ENCODE measurements at regions not wholly inside any gene's neighbourhood (a gene's known extent, or its start where the extent isn't known, plus 50 kb on each side); places are given as distances from the start of the nearest gene placed in this dataset.

- no peak for ATAC-seq
- Histone ChIP-seq H3K4me1 (no peaks in the 10 kb centered on the region), H3K4me3 (no peak overlapping the region), H3K36me3 (no peaks in the 10 kb centered on the region), H3K27ac (no peak overlapping the region), H3K27me3 (no peaks in the 10 kb centered on the region), H3K9me3 (no peaks in the 10 kb centered on the region)
- intact Hi-C loops (cut with DNase I): no loop called here
- no peak for DNase-seq
- no peak for TF ChIP-seq CTCF (IDR thresholded peaks at IDR 0.05)
Measured at GRCh38 chr7:31416381-31416870, 75.9 kb upstream of the NEUROD6 start.

- intact Hi-C loops (cut with DNase I): no loop called here
- no peak for DNase-seq
- TF ChIP-seq CTCF (IDR thresholded peaks at IDR 0.05): no peak
- no peak for ATAC-seq
- Histone ChIP-seq H3K27me3 (no peaks in the 10 kb centered on the region), H3K36me3 (no peaks in the 10 kb centered on the region), H3K27ac (no peak overlapping the region), H3K9me3 (no peaks in the 10 kb centered on the region), H3K4me1 (no peaks in the 10 kb centered on the region), H3K4me3 (no peak overlapping the region)
Measured at GRCh38 chr7:31418928-31419327, 78.4 kb upstream of the NEUROD6 start.

GRCh38 chr7:31419505-31420055, 79.1 kb upstream of the NEUROD6 start:
- no peak overlapping the region for H3K4me3 ChIP-seq
- intact Hi-C loops (cut with DNase I): no loop called here
- H3K27me3 ChIP-seq: no peaks in the 10 kb centered on the region
- DNase-seq (no peak), ATAC-seq (no peak)
- TF ChIP-seq CTCF (IDR thresholded peaks at IDR 0.05): no peak
- no peaks in the 10 kb centered on the region for H3K36me3 ChIP-seq
- H3K4me1 ChIP-seq: no peaks in the 10 kb centered on the region
- no peak overlapping the region for H3K27ac ChIP-seq
- no peaks in the 10 kb centered on the region for H3K9me3 ChIP-seq

GRCh38 chr7:31420948-31421347, 80.4 kb upstream of the NEUROD6 start:
- Histone ChIP-seq H3K4me1 (no peaks in the 10 kb centered on the region), H3K4me3 (no peak overlapping the region), H3K36me3 (no peaks in the 10 kb centered on the region), H3K27ac (no peak overlapping the region), H3K9me3 (no peaks in the 10 kb centered on the region), H3K27me3 (no peaks in the 10 kb centered on the region)
- TF ChIP-seq CTCF (IDR thresholded peaks at IDR 0.05): no peak
- ATAC-seq (no peak), DNase-seq (no peak)
- intact Hi-C loops (cut with DNase I): no loop called here

GRCh38 chr7:31421607-31422006, 81.1 kb upstream of the NEUROD6 start:
- ATAC-seq: no peak
- no peak for DNase-seq

More at GRCh38 chr7:31421607-31422006, 81.1 kb upstream of the NEUROD6 start:
- Histone ChIP-seq H3K9me3 (no peaks in the 10 kb centered on the region), H3K27me3 (no peaks in the 10 kb centered on the region), H3K27ac (no peak overlapping the region), H3K4me1 (no peaks in the 10 kb centered on the region), H3K36me3 (no peaks in the 10 kb centered on the region), H3K4me3 (no peak overlapping the region)
- intact Hi-C loops (cut with DNase I): no loop called here
- TF ChIP-seq CTCF (IDR thresholded peaks at IDR 0.05): no peak

All from upper lobe of right lung (tissue), 1 donor.